ENCODE measurements at regions not wholly inside any gene's neighbourhood (a gene's known extent, or its start where the extent isn't known, plus 50 kb on each side); places are given as distances from the start of the nearest gene placed in this dataset.

DNA sequence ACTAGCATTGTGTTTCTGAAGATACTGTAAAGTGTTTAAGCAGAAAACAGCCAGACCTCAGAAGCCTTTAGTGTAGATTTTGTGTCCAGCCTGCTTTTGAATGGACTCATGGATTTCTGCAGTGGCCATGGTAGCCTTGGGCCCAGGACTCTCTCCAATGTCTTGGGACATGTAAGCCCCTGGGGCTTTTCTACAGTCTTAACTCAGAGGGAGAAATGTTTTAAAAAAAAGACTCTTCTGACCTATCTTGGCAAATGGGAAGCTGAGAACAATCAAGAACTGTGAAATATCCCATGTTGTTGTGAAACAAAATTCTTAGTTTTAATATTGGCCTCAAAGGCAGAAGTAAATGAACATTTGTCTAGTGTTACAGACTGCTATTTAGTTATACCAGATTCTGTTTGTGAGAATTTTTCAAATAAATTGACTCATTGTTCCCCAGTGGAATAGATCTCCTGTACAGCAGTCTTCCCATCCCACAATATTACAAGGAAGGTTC is 112.5 kb upstream of the DMAC1 start:
- Histone ChIP-seq H3K9me3 (no peaks in the 10 kb centered on the region), H3K27ac (no peak overlapping the region), H3K27me3 (no peaks in the 10 kb centered on the region), H3K4me1 (no peaks in the 10 kb centered on the region), H3K4me3 (no peak overlapping the region), H3K36me3 (no peaks in the 10 kb centered on the region)
- DNase-seq = no peak
- ATAC-seq = no peak
- intact Hi-C loops (cut with DNase I) = no loop called here
- no peak for TF ChIP-seq CTCF (IDR thresholded peaks at IDR 0.05)
- no peak for FAIRE-seq

DNA sequence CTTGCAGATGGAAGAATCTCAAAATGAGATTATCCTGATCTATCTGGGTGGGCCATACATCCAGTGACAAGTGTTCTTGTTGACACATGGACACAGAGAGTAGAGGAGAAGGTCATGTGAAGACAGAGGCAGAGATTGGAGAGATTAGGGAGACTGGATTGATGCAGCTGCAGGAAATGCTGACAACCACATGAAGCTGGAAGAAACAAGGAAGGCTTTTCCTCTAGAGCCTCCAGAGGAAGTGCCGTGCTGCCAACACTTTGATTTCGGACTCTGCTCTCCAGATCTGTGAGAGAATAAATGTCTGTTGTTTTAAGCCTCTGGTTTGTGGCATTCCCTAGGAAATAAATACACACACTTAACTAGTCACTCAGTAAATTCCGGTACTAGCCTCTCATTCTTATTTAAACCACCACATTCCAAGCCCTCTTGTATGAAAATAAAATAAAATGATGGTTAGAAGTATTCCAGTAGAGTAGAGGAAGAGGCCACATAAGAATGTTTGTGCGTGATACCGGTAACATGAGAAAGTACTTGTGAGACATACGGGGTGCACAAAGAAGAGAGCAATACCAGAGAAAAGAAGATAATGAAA is 110.9 kb upstream of the DMAC1 start:
- no peak for DNase-seq
- 70 to 71% methylated on average over 6 of the region's 6 CpGs for WGBS, 2 donors
- no peaks in the 10 kb centered on the region for H3K36me3 ChIP-seq
- no peaks in the 10 kb centered on the region for H3K9me3 ChIP-seq
- no peak for ATAC-seq
- no peak for TF ChIP-seq CTCF (IDR thresholded peaks at IDR 0.05)
- intact Hi-C loops (cut with DNase I) = no loop called here
- no peaks in the 10 kb centered on the region for H3K27me3 ChIP-seq
- no peak overlapping the region for H3K27ac ChIP-seq
- FAIRE-seq = no peak
- H3K4me1 ChIP-seq = no peaks in the 10 kb centered on the region
- H3K4me3 ChIP-seq = no peak overlapping the region

GRCh38 chr9:7909537-7909936 is 110.0 kb upstream of the DMAC1 start:
- no peaks in the 10 kb centered on the region for H3K36me3 ChIP-seq
- H3K4me3 ChIP-seq = no peak overlapping the region
- no peak for TF ChIP-seq CTCF (IDR thresholded peaks at IDR 0.05)
- DNase-seq (no peak), FAIRE-seq (no peak), ATAC-seq (no peak)
- intact Hi-C loops (cut with DNase I) = no loop called here
- 74 to 84% methylated on average over 5 of the region's 5 CpGs for WGBS, 2 donors
- H3K27me3 ChIP-seq = no peaks in the 10 kb centered on the region
- H3K4me1 ChIP-seq = no peaks in the 10 kb centered on the region
- no peaks in the 10 kb centered on the region for H3K9me3 ChIP-seq
- H3K27ac ChIP-seq = no peak overlapping the region

- no peak overlapping the region for H3K4me3 ChIP-seq
- ATAC-seq (no peak), FAIRE-seq (no peak), DNase-seq (no peak)
- TF ChIP-seq CTCF (IDR thresholded peaks at IDR 0.05) = no peak
- no peaks in the 10 kb centered on the region for H3K27me3 ChIP-seq
- intact Hi-C loops (cut with DNase I) = no loop called here
- no peaks in the 10 kb centered on the region for H3K36me3 ChIP-seq
- H3K27ac ChIP-seq = no peak overlapping the region
- no peaks in the 10 kb centered on the region for H3K9me3 ChIP-seq
- 69 to 78% methylated on average over 5 of the region's 5 CpGs for WGBS, 2 donors
- H3K4me1 ChIP-seq = no peaks in the 10 kb centered on the region
Measured at GRCh38 chr9:7907551-7908337, 108.2 kb upstream of the DMAC1 start.

Data from pancreas (tissue), 10 donors.